Stimulated activated effector memory CD8-positive, alpha-beta T cell treated with anti-CD3 and anti-CD28 coated beads, Interleukin-12 subunit alpha, Interleukin-12 subunit beta, amount 100 ng/mL, for 72 hours (primary cell): ENCODE measurements at regions not wholly inside any gene's neighbourhood (a gene's known extent, or its start where the extent isn't known, plus 50 kb on each side); places are given as distances from the start of the nearest gene placed in this dataset.

Experiments used
- ATAC-seq: fragments of 150-1000 bp; cut with Tn5 transposase; 2 replicates; pipeline ENCODE4 v1.10.0; 2021
- DNase-seq, 2 donors: peaks; one replicate each; pipeline ENCODE4 v3.0.0; 2021 to 2022; ENCODE audit warnings: low spot score in 2 of 2
- H3K27ac Mint-ChIP-seq: one replicate; pipeline ENCODE4 v1.8.0; 2022; ENCODE audit warnings: mild to moderate bottlenecking, mixed read lengths
- H3K36me3 Mint-ChIP-seq: one replicate; pipeline ENCODE4 v1.8.0; 2022; ENCODE audit warnings: mild to moderate bottlenecking, mixed read lengths
- H3K4me1 Mint-ChIP-seq: one replicate; pipeline ENCODE4 v1.8.0; 2022; ENCODE audit warnings: mixed read lengths
- H3K4me3 Mint-ChIP-seq: one replicate; pipeline ENCODE4 v1.8.0; 2022; ENCODE audit warnings: mild to moderate bottlenecking, mixed read lengths
- H3K9me3 Mint-ChIP-seq: one replicate; pipeline ENCODE4 v1.8.0; 2022; ENCODE audit warnings: mixed read lengths

GRCh38 chr9:728535-728934, 113.0 kb upstream of the DMRT1 start:
- no peak for DNase-seq
- H3K27ac Mint-ChIP-seq, result no peak overlapping the region
- H3K9me3 Mint-ChIP-seq, result no peaks in the 10 kb centered on the region
- H3K4me1 Mint-ChIP-seq, result no peaks in the 10 kb centered on the region
- H3K4me3 Mint-ChIP-seq, result no peak overlapping the region
- no peak for ATAC-seq
- H3K36me3 Mint-ChIP-seq, result no peaks in the 10 kb centered on the region

DNA sequence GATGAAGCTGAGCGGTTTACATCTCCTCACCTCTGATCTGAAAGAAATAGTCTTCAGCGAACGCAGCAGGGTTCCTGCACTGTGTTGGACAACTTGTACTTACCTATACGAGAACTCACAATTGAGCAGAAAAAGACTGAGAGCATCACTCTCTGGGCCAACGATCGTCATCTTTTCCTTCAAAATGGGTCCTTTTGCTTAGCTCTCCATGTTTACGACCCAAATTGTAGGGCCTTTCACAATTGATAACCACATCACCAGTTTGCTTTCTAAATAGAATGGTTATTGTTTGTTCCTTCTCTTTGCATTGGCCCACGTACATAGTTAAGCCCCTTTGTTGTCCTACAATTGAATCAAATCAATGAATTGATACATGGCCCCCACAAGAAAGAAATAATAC, 110.0 kb upstream of the DMRT1 start:
- ATAC-seq (no peak), DNase-seq (no peak)
- no peaks in the 10 kb centered on the region for H3K36me3 Mint-ChIP-seq
- no peak overlapping the region for H3K27ac Mint-ChIP-seq
- no peak overlapping the region for H3K4me3 Mint-ChIP-seq
- no peaks in the 10 kb centered on the region for H3K4me1 Mint-ChIP-seq
- no peaks in the 10 kb centered on the region for H3K9me3 Mint-ChIP-seq

- DNase-seq (no peak), ATAC-seq (no peak)
- no peaks in the 10 kb centered on the region for H3K9me3 Mint-ChIP-seq
- H3K27ac Mint-ChIP-seq, result no peak overlapping the region
- H3K4me3 Mint-ChIP-seq, result no peak overlapping the region
- no peaks in the 10 kb centered on the region for H3K36me3 Mint-ChIP-seq
- H3K4me1 Mint-ChIP-seq, result no peaks in the 10 kb centered on the region
Measured at GRCh38 chr9:734831-735511, 106.5 kb upstream of the DMRT1 start.

- H3K9me3 Mint-ChIP-seq, result no peaks in the 10 kb centered on the region
- H3K4me3 Mint-ChIP-seq, result no peak overlapping the region
- DNase-seq (no peak), ATAC-seq (no peak)
- H3K36me3 Mint-ChIP-seq, result no peaks in the 10 kb centered on the region
- H3K4me1 Mint-ChIP-seq, result no peaks in the 10 kb centered on the region
- no peak overlapping the region for H3K27ac Mint-ChIP-seq
Measured at GRCh38 chr9:737400-738120, 103.9 kb upstream of the DMRT1 start.

DNA sequence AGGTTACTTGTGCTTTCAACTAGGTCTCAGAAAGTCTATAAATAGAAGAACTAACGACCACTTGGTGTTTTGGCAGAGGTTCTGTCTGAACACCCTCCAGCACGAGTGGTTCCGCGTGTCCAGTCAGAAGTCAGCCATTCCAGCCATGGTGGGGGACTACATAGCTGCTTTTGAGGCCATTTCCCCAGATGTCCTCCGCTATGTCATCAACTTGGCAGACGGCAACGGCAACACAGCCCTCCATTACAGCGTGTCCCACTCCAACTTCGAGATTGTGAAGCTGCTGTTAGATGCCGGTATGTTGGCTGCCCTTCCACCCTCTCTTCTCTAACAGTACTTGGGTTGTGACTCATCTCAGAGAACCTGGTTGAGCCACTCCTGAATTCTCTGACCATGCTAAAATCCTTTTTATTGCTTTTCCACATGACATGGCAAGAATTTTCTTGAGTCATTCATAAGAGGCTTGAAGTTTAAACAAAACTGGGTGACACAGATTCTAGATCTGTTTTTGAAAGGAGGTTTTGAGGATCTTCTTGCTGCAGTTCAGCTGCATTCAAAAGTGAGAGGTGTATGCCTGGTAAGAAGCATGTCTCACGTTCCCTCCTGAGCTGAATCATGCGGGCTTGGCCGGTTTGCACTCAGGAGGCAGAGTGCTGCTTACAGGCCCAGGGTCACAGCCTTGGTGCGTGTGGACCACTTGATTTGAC, 103.1 kb upstream of the DMRT1 start:
- Mint-ChIP-seq H3K9me3 (no peaks in the 10 kb centered on the region), H3K36me3 (no peaks in the 10 kb centered on the region), H3K4me3 (no peak overlapping the region), H3K27ac (no peak overlapping the region), H3K4me1 (no peaks in the 10 kb centered on the region)
- DNase-seq, result no peak
- ATAC-seq, result no peak

DNA sequence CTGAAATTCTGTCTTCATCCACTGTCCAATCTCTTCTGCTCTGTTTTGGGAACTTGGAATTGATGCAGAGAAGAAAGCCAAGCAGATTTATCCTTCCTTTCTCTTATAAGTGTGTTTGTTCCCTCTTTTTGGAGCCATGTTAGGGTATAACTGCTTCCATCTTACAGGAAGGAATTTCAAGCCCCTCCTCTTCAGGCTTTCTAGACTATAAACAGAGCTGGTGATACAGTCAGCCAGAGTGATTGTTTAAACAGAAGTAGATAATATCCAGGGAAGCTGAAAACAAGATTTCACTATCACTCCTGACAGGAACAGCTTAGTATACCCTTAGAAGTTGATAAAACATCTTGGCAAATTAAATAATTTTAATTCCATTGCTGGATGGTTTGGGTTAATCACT, 102.1 kb upstream of the DMRT1 start:
- Mint-ChIP-seq H3K27ac (no peak overlapping the region), H3K4me1 (no peaks in the 10 kb centered on the region), H3K4me3 (no peak overlapping the region), H3K9me3 (no peaks in the 10 kb centered on the region), H3K36me3 (no peaks in the 10 kb centered on the region)
- no peak for ATAC-seq
- DNase-seq, result no peak

GRCh38 chr9:740221-740620, 101.3 kb upstream of the DMRT1 start:
- DNase-seq, result no peak
- Mint-ChIP-seq H3K4me3 (no peak overlapping the region), H3K9me3 (no peaks in the 10 kb centered on the region), H3K4me1 (no peaks in the 10 kb centered on the region), H3K27ac (no peak overlapping the region), H3K36me3 (no peaks in the 10 kb centered on the region)
- ATAC-seq, result no peak

DNA sequence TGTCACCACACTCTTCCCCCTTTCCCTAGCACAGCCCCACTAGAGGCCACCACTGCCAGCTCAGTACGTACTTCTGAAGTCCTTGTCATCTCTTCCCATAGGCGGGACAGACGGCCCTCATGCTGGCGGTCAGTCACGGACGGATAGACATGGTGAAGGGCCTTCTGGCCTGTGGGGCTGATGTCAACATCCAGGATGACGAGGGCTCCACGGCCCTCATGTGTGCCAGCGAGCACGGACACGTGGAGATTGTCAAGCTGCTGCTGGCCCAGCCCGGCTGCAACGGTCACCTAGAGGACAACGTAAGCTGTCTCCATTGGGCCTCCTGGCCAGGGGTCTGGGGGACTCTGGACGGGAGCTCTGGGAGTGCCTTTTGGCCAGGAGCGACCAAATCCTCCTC, 99.4 kb upstream of the DMRT1 start:
- H3K9me3 Mint-ChIP-seq, result no peaks in the 10 kb centered on the region
- H3K36me3 Mint-ChIP-seq, result no peaks in the 10 kb centered on the region
- DNase-seq (no peak), ATAC-seq (no peak)
- H3K4me3 Mint-ChIP-seq, result no peak overlapping the region
- H3K4me1 Mint-ChIP-seq, result no peaks in the 10 kb centered on the region
- H3K27ac Mint-ChIP-seq, result no peak overlapping the region

GRCh38 chr9:742914-743589, 98.4 kb upstream of the DMRT1 start:
- DNase-seq (no peak), ATAC-seq (no peak)
- Mint-ChIP-seq H3K36me3 (no peaks in the 10 kb centered on the region), H3K9me3 (no peaks in the 10 kb centered on the region), H3K4me3 (no peak overlapping the region), H3K27ac (no peak overlapping the region), H3K4me1 (no peaks in the 10 kb centered on the region)

DNA sequence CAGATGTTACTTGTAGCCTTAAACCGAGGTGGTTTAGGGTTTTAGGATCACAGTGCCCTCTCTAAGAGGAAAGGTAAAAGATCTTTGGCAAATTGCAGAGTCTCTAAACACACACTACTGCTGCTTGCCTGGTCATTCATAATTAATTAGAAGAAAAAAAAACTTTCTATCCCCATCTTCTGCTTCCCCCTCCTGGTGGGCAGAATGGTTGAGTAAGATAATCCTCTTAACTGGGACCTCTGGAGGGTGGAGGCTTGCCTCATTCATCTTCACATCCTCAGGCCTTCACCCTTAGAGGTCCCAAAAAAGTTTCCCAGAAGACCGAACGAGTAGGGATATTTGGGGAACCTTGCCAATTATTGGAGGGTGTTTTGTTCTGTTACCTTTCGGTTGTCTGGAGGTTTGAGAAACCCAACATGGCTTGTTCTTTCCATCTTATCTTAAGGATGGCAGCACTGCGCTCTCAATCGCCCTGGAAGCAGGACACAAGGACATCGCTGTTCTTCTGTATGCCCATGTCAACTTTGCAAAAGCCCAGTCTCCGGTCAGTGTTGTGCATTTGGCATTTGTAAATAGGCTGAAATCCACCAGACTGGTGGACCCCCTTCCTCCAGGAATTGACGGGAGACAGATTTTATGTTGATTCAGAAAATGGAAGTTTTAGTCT, 97.3 kb upstream of the DMRT1 start:
- no peaks in the 10 kb centered on the region for H3K9me3 Mint-ChIP-seq

GRCh38 chr9:744790-745484, 96.6 kb upstream of the DMRT1 start:
- H3K4me1 Mint-ChIP-seq, result peaks cover 13% of the 10 kb centered on the region
- no peaks in the 10 kb centered on the region for H3K9me3 Mint-ChIP-seq
- H3K4me3 Mint-ChIP-seq, result no peak overlapping the region
- ATAC-seq (no peak), DNase-seq (no peak)
- no peak overlapping the region for H3K27ac Mint-ChIP-seq
- no peaks in the 10 kb centered on the region for H3K36me3 Mint-ChIP-seq

More for the DNA sequence above, 97.3 kb upstream of the DMRT1 start:
- Mint-ChIP-seq H3K4me3 (no peak overlapping the region), H3K36me3 (no peaks in the 10 kb centered on the region), H3K27ac (no peak overlapping the region), H3K4me1 (peaks cover 7% of the 10 kb centered on the region)
- no peak for DNase-seq
- ATAC-seq, result no peak

DNA sequence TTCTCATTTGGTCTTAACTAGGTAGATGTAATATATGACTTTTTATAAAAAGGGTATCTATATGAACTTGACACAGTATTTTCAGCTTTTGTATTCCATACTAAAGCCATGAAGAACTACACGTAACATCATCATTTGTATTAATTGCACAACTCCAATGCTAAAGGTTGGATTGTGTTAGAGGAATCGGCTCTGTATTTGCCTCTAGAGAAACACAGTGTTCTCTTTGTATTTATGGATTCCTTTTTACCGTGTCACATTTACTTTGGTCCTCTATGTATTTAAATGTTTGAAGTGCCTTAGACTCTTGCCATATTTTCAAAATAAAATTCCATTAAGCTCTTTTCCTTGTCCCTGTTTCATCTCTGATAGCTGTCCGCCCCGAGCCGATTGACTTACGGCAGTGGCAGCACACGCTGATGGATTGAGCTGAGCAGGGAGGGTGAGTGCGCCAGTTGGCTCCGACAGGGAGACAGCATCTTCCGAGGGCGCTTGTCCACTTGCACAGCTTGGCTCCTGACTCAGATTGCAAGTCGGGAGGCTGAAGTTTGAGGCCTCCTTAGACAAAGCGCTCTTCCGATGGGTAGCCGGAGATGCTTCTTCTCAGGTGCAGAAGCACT, 95.6 kb upstream of the DMRT1 start:
- Mint-ChIP-seq H3K4me1 (peaks cover 22% of the 10 kb centered on the region), H3K27ac (no peak overlapping the region), H3K36me3 (no peaks in the 10 kb centered on the region), H3K4me3 (no peak overlapping the region), H3K9me3 (no peaks in the 10 kb centered on the region)
- no peak for DNase-seq
- ATAC-seq, result no peak

GRCh38 chr9:746661-747434, 94.6 kb upstream of the DMRT1 start:
- no peaks in the 10 kb centered on the region for H3K9me3 Mint-ChIP-seq

DNA sequence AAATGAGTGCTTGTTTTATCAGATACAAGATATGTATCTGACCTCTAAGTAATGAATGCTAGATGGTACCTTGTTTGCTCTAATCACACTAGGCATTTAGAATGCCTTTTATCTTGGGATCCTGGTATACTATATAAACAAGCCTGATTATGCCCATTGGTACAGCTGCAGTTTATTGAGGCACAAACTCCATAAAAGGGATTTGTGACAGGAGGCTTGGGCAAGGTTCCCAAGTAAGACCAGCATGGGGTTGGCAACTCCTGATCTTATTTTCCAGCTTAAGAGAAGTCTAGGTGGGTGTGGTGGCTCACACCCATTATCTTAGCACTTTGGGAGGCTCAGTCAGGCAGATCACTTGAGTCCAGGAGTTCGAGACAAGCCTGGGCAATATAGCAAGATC, 93.9 kb upstream of the DMRT1 start:
- Mint-ChIP-seq H3K27ac (no peak overlapping the region), H3K9me3 (no peaks in the 10 kb centered on the region), H3K4me3 (no peak overlapping the region), H3K4me1 (peaks cover 23% of the 10 kb centered on the region), H3K36me3 (no peaks in the 10 kb centered on the region)
- ATAC-seq, result no peak
- no peak for DNase-seq

More at GRCh38 chr9:746661-747434, 94.6 kb upstream of the DMRT1 start:
- Mint-ChIP-seq H3K36me3 (no peaks in the 10 kb centered on the region), H3K27ac (peak overlapping the region; percentile 35), H3K4me1 (peaks cover 23% of the 10 kb centered on the region), H3K4me3 (no peak overlapping the region)
- DNase-seq (no peak), ATAC-seq (no peak)
